ENCODE measurements at regions not wholly inside any gene's neighbourhood (a gene's known extent, or its start where the extent isn't known, plus 50 kb on each side); places are given as distances from the start of the nearest gene placed in this dataset.

GRCh38 chr17:63317166-63317840 lies 128.8 kb downstream of the CYB561 start:
- TF ChIP-seq ZBTB11 (CRISPR knock-in tag; IDR thresholded peaks at IDR 0.05), result no peak
- TF ChIP-seq NR2F6 (CRISPR knock-in tag; IDR thresholded peaks at IDR 0.05), result no peak
- no peak for TF ChIP-seq CTCF (IDR thresholded peaks at IDR 0.05 in 2 of 3, conservative IDR thresholded peaks at IDR 0.05 in 1 of 3; ENCODE audit: insufficient read depth in 2 of 3, low read depth in 1 of 3, low read length in 3 of 3)
- TF ChIP-seq TAF1 (IDR thresholded peaks at IDR 0.05; ENCODE audit: control insufficient read depth, extremely low read depth, insufficient read depth, low read length, severe bottlenecking), result no peak
- no peak for TF ChIP-seq TBL1XR1 (IDR thresholded peaks at IDR 0.05; ENCODE audit: low read length in 2 of 2)
- no peak for TF ChIP-seq ZNF76 (CRISPR knock-in tag; IDR thresholded peaks at IDR 0.05; ENCODE audit: borderline replicate concordance)
- no peak for TF ChIP-seq ATF3 (IDR thresholded peaks at IDR 0.05)
- TF ChIP-seq ATF3 (CRISPR knock-in tag; conservative IDR thresholded peaks at IDR 0.05), result no peak
- no peak for TF ChIP-seq CREB1 (IDR thresholded peaks at IDR 0.05)
- no peak for TF ChIP-seq CREB1 (CRISPR knock-in tag; IDR thresholded peaks at IDR 0.05)
- TF ChIP-seq ZNF3 (CRISPR knock-in tag; IDR thresholded peaks at IDR 0.05), result no peak
- no peak for TF ChIP-seq ZSCAN29 (IDR thresholded peaks at IDR 0.05)
- TF ChIP-seq NR2C2 (CRISPR knock-in tag; IDR thresholded peaks at IDR 0.05), result no peak
- no peak for TF ChIP-seq NR2C2 (tag; IDR thresholded peaks at IDR 0.05)
- no peak for TF ChIP-seq NFIC (IDR thresholded peaks at IDR 0.05)
- TF ChIP-seq NFE2L1 (tag; IDR thresholded peaks at IDR 0.05; ENCODE audit: borderline replicate concordance, low read depth), result no peak
